GM13977 (cell line): ENCODE measurements at regions not wholly inside any gene's neighbourhood (a gene's known extent, or its start where the extent isn't known, plus 50 kb on each side); places are given as distances from the start of the nearest gene placed in this dataset.

Source experiments
- DNase-seq: peaks from one replicate; pipeline ENCODE4 v3.0.0; 2012; ENCODE audit warnings: low spot score
- in situ Hi-C: fragments of 300-500 bp; cut with MboI; formaldehyde crosslinking; loops from one replicate; pipeline ENCODE4 v1.12.0; 2022; ENCODE audit warnings: low sequenced_read_pairs, low pct_unique_long_range_greater_than_20kb, mixed read lengths, inconsistent platforms; ENCODE audit not compliant: unreplicated experiment
- TF ChIP-seq, protein P1 (sequence below): IDR thresholded peaks from 2 replicates; pipeline ENCODE4 v1.5.1; 2012; ENCODE audit warnings: mild to moderate bottlenecking, control low read depth; ENCODE audit not compliant: insufficient read depth; ENCODE audit errors: extremely low read depth, missing control alignments

DNA sequence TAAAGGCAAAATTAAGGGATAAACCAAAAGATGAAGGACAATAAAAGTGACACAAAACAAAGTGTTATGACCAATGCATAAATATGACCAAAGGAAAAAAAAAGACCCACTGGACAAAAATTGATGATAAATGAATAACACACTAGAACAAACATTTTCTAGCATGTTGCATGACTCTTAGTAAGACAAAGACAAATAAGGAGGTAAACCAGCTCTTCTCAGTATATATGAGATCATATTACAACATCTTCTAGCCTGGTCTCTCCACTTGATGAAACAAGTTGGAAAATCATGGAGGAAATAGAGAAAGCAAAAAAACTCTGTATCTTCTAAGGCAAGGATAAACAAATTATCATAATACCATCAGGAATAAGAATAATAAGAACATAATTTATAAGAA, 163.9 kb upstream of the GBE1 start:
- TF ChIP-seq, protein P1, sequence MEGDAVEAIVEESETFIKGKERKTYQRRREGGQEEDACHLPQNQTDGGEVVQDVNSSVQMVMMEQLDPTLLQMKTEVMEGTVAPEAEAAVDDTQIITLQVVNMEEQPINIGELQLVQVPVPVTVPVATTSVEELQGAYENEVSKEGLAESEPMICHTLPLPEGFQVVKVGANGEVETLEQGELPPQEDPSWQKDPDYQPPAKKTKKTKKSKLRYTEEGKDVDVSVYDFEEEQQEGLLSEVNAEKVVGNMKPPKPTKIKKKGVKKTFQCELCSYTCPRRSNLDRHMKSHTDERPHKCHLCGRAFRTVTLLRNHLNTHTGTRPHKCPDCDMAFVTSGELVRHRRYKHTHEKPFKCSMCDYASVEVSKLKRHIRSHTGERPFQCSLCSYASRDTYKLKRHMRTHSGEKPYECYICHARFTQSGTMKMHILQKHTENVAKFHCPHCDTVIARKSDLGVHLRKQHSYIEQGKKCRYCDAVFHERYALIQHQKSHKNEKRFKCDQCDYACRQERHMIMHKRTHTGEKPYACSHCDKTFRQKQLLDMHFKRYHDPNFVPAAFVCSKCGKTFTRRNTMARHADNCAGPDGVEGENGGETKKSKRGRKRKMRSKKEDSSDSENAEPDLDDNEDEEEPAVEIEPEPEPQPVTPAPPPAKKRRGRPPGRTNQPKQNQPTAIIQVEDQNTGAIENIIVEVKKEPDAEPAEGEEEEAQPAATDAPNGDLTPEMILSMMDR = no peak
- in situ Hi-C loops = no loop called here
- no peak for DNase-seq

DNA sequence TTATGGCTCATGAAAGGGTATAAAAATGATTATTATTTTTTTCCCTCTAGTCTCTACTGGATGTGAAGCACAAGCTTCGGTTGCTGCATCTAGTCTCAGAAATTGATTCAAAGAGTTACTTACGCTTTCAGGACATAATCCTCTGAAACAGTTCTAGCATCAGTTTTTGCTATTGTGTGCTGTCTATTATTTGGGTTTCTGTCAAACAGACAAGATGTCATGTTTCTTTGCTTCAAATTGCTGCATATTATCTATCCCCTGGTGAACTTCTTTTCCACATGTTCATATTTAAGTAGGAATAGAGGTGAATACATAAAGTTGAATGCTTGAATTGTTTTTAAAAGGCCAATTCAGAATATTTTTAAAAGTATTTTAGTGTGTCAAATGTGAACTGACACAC, 161.6 kb upstream of the GBE1 start:
- in situ Hi-C loops = no loop called here
- TF ChIP-seq, protein P1 = no peak
- DNase-seq = no peak

DNA sequence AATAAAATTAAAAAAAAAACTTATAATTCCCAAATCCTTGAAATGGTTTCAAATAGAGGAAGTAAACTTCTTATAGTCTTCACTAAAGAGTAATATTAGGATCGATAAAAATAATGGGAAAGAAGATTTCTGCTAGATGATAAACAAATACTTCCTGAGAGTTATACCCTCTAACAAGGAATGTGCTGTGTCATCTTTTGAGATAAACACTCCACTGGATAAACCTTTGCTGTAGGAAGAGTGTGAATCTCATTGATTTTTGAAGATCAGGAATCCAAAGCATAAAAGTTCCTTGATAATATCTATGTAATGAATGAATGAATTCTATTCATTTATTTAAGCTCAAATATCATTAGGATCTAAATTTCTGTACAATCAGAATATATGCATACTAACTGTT, 161.0 kb upstream of the GBE1 start:
- DNase-seq = no peak
- in situ Hi-C loops = no loop called here
- TF ChIP-seq, protein P1 = no peak

DNA sequence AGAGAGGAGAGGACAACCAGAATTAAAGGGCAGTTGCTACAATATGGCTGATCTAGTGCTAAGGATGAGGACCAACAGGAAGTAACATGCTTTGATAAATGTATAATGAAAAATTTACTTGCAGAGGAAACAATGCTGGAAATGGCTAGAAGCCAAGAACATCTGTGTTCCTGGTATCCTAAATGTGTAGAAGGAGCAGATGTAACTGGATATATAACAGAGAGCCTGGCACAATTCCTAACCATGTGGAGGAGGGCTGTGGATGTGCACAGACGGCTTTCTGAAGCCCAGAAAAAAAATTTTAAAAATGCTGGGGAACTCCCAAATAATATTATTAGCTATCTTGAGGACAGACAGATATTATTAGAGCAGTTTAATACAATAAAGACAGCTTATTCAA, 159.4 kb upstream of the GBE1 start:
- TF ChIP-seq, protein P1 = no peak
- in situ Hi-C loops = no loop called here
- DNase-seq = no peak

DNA sequence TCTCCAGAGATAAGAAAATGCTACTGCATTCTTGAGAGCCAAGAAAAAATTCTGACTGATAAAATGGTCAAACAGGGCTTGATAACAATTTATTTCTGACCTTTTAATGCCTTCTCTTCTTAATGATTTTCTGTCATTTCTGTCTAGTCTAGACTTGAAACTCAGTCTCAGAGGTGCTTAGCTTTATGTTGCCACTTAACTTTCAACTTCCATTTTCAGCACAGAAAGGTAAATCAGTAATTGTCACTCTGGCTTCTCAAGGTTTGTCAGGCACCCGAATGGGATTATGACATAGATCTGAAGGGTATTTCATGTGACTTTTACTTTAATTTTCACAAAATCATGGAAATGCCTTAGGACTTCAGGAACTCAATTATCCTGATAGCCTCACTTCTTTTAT, 155.4 kb upstream of the GBE1 start:
- in situ Hi-C loops = no loop called here
- TF ChIP-seq, protein P1 = no peak
- no peak for DNase-seq

DNA sequence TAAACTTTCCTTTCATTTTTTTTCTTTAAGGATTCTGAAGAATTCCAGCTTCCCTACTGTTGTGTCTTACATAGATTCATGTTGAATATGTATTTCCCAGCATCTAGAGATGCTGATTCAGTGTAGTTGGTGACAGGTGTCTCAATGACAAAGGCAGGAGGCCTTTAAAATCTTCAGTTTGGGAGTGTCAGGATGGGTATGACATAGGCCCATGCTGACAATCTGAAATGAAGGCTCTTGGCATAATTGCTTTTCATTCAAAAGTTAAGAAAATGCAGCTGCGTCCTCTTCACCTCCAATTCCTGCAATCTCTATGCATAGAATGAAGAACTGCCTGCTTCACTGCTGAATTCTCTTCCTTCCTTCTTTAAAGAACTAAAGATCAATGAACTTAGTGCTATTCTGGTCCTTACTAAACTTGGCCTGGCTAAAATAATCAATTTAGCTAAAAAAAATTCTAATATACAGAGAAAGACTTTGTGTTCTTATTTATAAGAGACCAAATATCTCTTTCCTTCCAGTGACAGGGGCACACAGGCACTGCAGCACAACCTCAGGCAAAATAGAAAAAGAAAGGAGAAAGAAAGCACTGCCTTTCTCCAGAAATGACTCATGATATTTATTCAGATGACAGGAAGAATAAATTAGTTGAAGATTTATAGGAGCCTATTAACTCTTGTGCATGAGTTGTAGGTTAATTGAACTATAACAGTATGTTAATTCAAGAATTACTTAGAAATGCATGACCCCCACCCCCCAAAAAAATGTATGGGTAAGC, 152.6 kb upstream of the GBE1 start:
- in situ Hi-C loops = no loop called here
- TF ChIP-seq, protein P1 = no peak
- DNase-seq = no peak

DNA sequence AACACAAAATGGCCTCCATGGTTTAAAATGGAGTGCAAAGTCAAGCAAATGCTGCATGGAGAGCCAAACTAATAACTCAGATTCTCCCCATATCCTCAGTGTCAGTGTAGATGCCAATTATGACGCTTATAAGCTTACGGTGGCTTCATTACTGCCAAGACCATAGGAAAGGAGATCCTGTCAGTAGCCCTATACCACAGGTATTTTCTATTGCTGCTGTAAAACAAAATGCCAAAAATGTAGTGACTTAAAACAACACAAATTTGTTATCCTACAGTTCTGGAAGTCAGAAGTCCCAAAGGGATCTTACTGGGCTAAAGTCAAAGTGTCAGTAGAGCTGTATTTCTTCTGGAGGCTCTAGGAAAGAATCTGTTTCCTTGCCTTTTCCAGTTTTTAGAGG, 149.8 kb upstream of the GBE1 start:
- in situ Hi-C loops = no loop called here
- TF ChIP-seq, protein P1 = no peak
- no peak for DNase-seq
